MM.1S (cell line): ENCODE measurements at regions not wholly inside any gene's neighbourhood (a gene's known extent, or its start where the extent isn't known, plus 50 kb on each side); places are given as distances from the start of the nearest gene placed in this dataset.

Experiments
- DNase-seq: peaks from one replicate; pipeline ENCODE4 v3.0.0-alpha.2; 2015
- H2AFZ ChIP-seq: fragments of 300-600 bp; sonication (generic); 2 replicates; pipeline ENCODE4 v1.6.0; 2016; ENCODE audit warnings: antibody characterized with exemption, low read length
- H3F3A ChIP-seq: fragments of 300-600 bp; sonication (generic); 2 replicates; pipeline ENCODE4 v1.6.1; 2016; ENCODE audit warnings: mild to moderate bottlenecking, antibody characterized with exemption, low read length, moderate library complexity, mixed read lengths; ENCODE audit not compliant: insufficient read depth
- H3K27ac ChIP-seq: fragments of 300-600 bp; sonication (generic); 2 replicates; pipeline ENCODE4 v1.5.1; 2016; ENCODE audit warnings: mild to moderate bottlenecking, low read length
- H3K27me3 ChIP-seq: fragments of 300-600 bp; sonication (generic); replicated peaks from 2 replicates; pipeline ENCODE4 v1.6.0; 2016; ENCODE audit warnings: low read length; ENCODE audit not compliant: insufficient read depth
- H3K36me3 ChIP-seq: fragments of 300-600 bp; sonication (generic); replicated peaks from 2 replicates; pipeline ENCODE4 v1.6.1; 2016; ENCODE audit warnings: mild to moderate bottlenecking, low read length, mixed read lengths; ENCODE audit not compliant: insufficient read depth
- H3K4me1 ChIP-seq: fragments of 300-600 bp; sonication (generic); 2 replicates; pipeline ENCODE4 v1.6.1; 2016; ENCODE audit warnings: low read length, mixed read lengths
- H3K4me2 ChIP-seq: fragments of 300-600 bp; sonication (generic); 2 replicates; pipeline ENCODE4 v1.6.0; 2016; ENCODE audit warnings: low read depth, low read length
- H3K4me3 ChIP-seq: fragments of 300-600 bp; sonication (generic); 2 replicates; pipeline ENCODE4 v1.5.1; 2016; ENCODE audit warnings: low read length, mixed read lengths
- H3K79me2 ChIP-seq: fragments of 300-600 bp; sonication (generic); 2 replicates; pipeline ENCODE4 v1.6.1; 2016; ENCODE audit warnings: mixed run types, low read length, mixed read lengths
- H3K9ac ChIP-seq: fragments of 300-600 bp; sonication (generic); 2 replicates; pipeline ENCODE4 v1.6.1; 2016; ENCODE audit warnings: low read length, mixed read lengths
- H3K9me2 ChIP-seq: fragments of 300-600 bp; sonication (generic); replicated peaks from 2 replicates; pipeline ENCODE4 v1.6.1; 2016; ENCODE audit warnings: mild to moderate bottlenecking, low read length, mixed read lengths; ENCODE audit not compliant: insufficient read depth
- H3K9me3 ChIP-seq: fragments of 300-600 bp; sonication (generic); replicated peaks from 2 replicates; pipeline ENCODE4 v1.6.1; 2016; ENCODE audit warnings: mild to moderate bottlenecking, low read length, mixed read lengths; ENCODE audit not compliant: insufficient read depth
- H4K20me1 ChIP-seq: fragments of 300-600 bp; sonication (generic); 2 replicates; pipeline ENCODE4 v1.6.1; 2016; ENCODE audit warnings: mild to moderate bottlenecking, low read length, moderate library complexity, mixed read lengths; ENCODE audit not compliant: insufficient read depth
- CTCF ChIP-seq: fragments of 300-600 bp; sonication (generic); IDR thresholded peaks from 2 replicates; pipeline ENCODE4 v1.5.1; 2016; ENCODE audit warnings: antibody characterized with exemption, low read length, mixed read lengths
- EZH2 ChIP-seq: fragments of 300-600 bp; sonication (generic); optimal IDR thresholded peaks from 2 replicates; pipeline ENCODE3; 2017; ENCODE audit warnings: low read depth, mild to moderate bottlenecking, antibody characterized with exemption, low read length, mixed read lengths
- EZH2phosphoT487 ChIP-seq: fragments of 300-600 bp; sonication (generic); IDR thresholded peaks from 2 replicates; pipeline ENCODE4 v1.6.1; 2018; ENCODE audit warnings: antibody characterized with exemption, low read length

- peak overlapping the region; percentile 51; the same call in 1 of the 2 replicates for H3K27ac ChIP-seq
- peak overlapping the region; percentile 26; the same call in 1 of the 2 replicates for H2AFZ ChIP-seq
- peaks cover 25% of the 10 kb centered on the region for H3K4me1 ChIP-seq
- no peaks in the 10 kb centered on the region for H3K9me3 ChIP-seq
- peaks cover 9% of the 10 kb centered on the region; the same call in 1 of the 2 replicates for H3F3A ChIP-seq
- H4K20me1 ChIP-seq = no peaks in the 10 kb centered on the region
- no peaks in the 10 kb centered on the region for H3K27me3 ChIP-seq
- peak overlapping the region; percentile 18 for H3K4me3 ChIP-seq
- H3K9me2 ChIP-seq = no peaks in the 10 kb centered on the region
- no peak overlapping the region; the same call in 1 of the 2 replicates for H3K9ac ChIP-seq
- H3K79me2 ChIP-seq = no peaks in the 10 kb centered on the region
- H3K36me3 ChIP-seq = no peaks in the 10 kb centered on the region
- H3K4me2 ChIP-seq = peak overlapping the region; percentile 42; the same call in 1 of the 2 replicates
- DNase-seq = peak; percentile 32
- TF ChIP-seq CTCF (no peak), EZH2phosphoT487 (no peak)
Measured at GRCh38 chr12:41917938-41918341, 226.7 kb downstream of the GXYLT1 start.

GRCh38 chr12:41917181-41917580, 227.5 kb downstream of the GXYLT1 start:
- Histone ChIP-seq H3K9ac (no peak overlapping the region), H3K36me3 (no peaks in the 10 kb centered on the region), H3F3A (peaks cover 9% of the 10 kb centered on the region; the same call in 1 of the 2 replicates), H3K27ac (peak overlapping the region; percentile 12; the same call in 1 of the 2 replicates), H3K4me3 (no peak overlapping the region), H4K20me1 (no peaks in the 10 kb centered on the region), H3K4me1 (peaks cover 20% of the 10 kb centered on the region), H3K4me2 (no peak overlapping the region; the same call in 1 of the 2 replicates), H3K9me2 (no peaks in the 10 kb centered on the region), H3K27me3 (no peaks in the 10 kb centered on the region), H3K79me2 (no peaks in the 10 kb centered on the region), H2AFZ (no peak overlapping the region), H3K9me3 (no peaks in the 10 kb centered on the region)
- DNase-seq = peak; percentile 19
- TF ChIP-seq EZH2phosphoT487 (no peak), CTCF (no peak), EZH2 (no peak)

- Histone ChIP-seq H3K27me3 (no peaks in the 10 kb centered on the region), H3K79me2 (no peaks in the 10 kb centered on the region), H2AFZ (no peak overlapping the region), H3K4me1 (no peaks in the 10 kb centered on the region), H3K4me2 (no peak overlapping the region), H3K27ac (no peak overlapping the region), H3K9ac (no peak overlapping the region), H3F3A (no peaks in the 10 kb centered on the region), H3K36me3 (no peaks in the 10 kb centered on the region), H4K20me1 (no peaks in the 10 kb centered on the region), H3K9me3 (no peaks in the 10 kb centered on the region), H3K9me2 (no peaks in the 10 kb centered on the region), H3K4me3 (no peak overlapping the region)
- TF ChIP-seq EZH2 = no peak
- no peak for TF ChIP-seq CTCF
- TF ChIP-seq EZH2phosphoT487 = no peak
- no peak for DNase-seq
Measured at GRCh38 chr12:41910578-41911320, 233.9 kb downstream of the GXYLT1 start.
